Skin of body (tissue), 1 donor: ENCODE measurements at regions not wholly inside any gene's neighbourhood (a gene's known extent, or its start where the extent isn't known, plus 50 kb on each side); places are given as distances from the start of the nearest gene placed in this dataset.

ENCODE experiments used
- DNase-seq: peaks from one replicate; lab custom pipeline; 2025; lab: John Stamatoyannopoulos, UW

DNA sequence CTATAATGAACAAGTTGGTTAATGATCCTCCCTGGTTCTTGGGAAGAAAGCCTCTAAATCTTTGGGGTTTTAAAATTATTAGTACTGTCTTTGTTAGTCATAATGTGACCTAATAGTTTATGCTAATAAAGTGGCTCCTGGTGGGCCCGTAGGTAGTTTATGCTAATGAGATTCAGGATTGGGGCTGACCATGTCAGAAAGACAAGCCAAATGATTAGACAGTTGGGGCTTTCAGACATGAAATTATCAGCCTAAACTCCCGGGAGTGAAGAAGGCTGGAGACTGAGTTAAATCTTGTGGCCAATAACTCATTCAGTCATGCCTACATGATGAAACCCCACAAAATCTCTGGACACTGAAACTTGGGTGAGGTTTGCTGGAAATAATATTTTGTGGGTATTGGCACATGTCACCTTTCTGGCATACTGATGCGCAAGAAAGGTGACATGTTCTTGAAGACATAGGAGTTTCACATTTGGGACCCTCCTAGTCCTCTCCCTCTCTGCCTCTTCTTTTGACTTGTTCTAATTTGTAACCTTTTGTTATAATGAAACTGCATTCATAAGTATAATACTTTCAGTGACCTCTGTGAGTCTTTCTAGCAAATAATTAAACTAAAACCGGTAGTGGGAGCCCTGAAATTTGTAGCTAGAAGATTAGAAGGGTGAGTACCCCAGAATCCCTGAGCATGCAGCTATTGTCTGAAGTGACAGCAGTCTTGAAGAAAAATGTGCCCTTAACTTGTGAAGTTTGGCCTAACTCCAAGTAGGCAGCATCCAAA lies 196.8 kb upstream of the FSTL5 start:
- no peak for DNase-seq

DNA sequence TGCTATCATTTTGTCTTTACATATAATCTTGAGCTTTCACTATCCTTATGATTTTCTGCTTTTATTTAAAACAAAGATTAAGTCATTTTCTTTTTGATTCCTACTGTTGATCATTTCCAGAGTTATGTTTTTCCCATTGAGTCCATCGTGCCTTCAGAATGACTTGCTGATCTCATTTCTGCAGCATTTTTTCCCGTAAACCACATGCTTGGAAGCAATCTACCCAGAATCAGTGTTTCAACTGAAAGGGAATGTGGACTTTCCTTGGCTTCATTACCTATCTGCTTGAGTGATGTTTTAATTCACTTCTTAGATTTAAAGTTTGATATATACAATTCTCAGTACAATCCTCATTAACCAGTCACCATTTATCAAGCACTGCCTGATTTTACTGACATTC lies 192.4 kb upstream of the FSTL5 start:
- peak; percentile 52 for DNase-seq

DNA sequence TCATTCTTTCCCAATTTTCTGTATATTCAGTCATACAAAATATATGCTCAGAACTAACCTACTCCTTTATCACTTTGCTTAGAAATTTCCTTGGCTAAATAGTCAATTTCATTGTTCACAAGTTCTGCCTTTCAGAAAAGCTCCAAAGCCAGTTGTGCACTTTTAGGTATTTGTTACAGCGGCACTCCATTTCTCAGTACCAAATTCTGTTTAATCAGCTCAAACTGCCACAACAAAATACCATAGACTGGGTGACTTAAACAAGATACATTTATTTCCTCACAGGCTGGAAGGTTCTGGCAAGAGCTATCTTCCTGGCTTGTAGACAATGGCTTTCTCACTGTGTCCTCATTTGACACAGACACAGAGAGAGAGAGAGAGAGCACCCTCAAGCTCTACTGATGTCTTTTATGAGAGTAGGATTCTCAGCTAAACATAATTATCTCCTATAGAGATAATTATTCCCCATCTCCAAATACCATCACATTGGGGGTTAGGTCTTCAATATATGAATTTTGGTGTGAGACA lies 188.8 kb upstream of the FSTL5 start:
- DNase-seq, result no peak

DNA sequence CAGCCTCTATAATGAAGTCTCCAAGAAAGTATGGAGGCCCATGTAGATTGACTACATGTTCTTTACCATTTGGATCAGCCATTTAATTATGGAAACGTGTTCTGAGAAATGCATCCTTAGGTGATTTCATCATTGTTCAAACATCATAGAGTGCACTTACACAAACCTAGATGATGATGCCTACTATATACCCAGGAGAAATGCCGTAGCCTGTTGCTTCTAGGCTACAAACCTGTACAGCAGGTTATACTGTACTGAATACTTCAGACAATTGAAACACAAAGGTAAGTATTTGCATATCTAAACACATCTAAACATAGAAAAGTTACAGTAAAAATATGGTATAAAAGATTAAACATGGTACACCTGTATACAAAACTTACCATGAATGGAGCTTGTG lies 186.5 kb upstream of the FSTL5 start:
- DNase-seq, result no peak

DNA sequence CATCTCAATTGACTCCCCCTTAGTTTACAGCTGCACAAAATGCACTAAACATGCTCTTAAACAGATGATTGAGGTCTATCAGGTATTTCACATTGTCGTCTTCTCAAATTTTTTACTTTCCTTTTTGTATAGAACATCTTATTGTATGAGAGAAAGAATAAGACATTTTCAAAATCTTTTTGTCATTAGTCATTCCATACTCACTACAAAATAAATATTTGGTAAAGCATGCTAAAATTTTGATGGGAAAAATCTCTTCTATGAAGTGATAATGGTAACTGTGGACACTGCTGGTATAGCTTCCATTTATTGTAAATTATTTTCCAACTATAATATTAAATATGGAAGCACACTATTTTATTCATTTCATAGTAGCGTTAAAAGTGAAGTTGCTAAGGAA lies 185.6 kb upstream of the FSTL5 start:
- no peak for DNase-seq

DNA sequence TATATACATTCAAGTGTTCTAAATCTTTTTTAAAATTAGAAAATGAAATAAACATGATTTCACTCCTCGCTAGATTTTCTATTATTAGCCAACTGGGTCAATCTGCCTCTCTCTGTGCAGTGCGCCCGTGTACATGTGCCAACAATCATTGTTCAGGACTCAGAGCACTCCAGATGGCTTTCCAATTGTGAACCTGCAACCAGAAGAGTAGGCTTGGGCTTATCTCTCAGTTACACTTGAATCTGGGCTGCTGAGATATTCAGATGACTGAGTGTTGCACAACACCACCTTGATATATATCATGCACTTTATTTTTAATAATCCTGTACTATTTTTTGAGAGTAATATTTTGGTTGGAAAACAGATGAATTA lies 184.0 kb upstream of the FSTL5 start:
- no peak for DNase-seq

DNA sequence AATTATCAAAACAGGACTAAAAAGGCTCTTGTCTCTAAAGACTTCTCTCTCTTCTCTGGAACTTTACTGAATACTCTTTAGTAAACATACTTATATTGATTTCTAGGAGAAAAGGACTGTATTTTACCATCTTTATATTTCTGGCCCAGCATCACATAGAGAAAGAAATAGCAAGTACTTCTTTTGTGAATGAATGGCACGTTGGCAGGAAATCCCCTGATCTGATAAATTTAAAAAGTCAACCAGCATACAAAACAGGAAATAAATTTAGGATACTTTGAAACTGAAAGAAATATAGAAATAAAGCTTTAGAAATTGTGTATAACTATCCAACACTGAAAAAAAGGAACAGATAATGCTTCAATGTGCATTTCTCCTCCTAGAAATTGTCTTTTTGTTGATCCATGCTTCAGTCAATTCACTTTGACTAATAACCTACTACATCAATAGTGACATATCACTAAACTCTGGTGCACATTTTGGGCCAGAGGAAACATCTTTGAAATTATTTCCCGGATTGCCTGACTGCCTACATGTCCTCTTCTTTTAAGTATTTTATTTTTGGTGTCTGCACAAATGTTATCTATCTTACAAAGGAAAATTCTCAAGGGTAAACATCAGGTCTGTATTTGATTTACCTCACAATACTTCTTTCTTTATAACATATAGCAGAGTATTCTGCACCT lies 183.5 kb upstream of the FSTL5 start:
- no peak for DNase-seq

DNA sequence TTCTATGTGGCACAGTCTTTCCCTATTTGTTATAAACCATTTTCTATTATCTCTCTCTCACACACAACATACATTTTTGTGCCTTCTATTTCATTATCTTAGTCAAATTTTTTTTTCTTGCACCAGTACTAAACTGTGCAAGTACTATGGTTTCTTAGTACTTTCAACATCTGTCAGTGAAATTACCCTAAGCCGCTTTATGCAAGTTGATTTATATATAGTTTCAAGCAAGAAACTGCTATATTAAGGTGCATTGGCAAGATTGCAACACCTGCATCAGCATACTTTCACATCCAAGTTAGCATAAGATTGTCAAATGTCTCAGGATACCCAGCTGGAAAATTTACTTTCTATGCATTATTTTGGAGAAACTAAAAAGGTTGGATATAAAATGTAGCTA lies 180.2 kb upstream of the FSTL5 start:
- DNase-seq, result no peak

DNA sequence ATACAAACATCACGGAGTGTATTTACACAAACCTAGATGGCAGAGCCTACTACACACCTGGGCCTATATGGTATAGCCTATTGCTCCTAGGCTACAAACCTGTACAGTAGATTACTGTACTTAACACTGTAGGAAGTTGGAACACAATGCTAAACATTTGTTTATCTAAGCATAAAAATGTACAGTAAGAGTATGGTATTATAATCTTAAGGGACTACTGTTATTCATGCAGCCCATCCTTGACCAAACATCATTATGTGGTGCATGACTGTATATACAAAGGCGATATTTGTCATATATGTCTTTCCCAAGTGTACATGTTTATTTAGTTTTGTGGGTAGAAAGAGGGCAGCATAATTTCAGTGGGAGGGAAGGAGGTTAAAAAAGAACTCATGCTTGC lies 177.7 kb upstream of the FSTL5 start:
- DNase-seq, result no peak

DNA sequence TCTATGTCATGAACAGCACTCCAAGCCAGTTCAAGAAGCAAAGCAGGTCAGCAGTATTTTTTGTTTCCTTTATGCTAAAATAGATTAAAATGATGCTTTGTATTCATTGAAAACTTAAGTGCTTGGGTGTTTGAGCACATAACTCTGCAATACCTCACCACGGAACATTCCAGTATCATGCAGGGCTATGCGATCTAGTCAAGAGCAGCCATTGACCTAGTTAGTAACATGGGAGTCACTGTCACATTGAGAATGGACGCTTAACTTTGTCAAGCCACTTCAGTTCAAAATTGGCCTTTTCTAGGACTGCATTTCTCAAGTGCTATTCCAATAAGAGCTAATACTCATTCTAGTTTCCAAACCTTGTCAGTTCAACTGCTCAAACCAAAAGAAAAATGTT lies 160.1 kb upstream of the FSTL5 start:
- DNase-seq, result no peak

DNA sequence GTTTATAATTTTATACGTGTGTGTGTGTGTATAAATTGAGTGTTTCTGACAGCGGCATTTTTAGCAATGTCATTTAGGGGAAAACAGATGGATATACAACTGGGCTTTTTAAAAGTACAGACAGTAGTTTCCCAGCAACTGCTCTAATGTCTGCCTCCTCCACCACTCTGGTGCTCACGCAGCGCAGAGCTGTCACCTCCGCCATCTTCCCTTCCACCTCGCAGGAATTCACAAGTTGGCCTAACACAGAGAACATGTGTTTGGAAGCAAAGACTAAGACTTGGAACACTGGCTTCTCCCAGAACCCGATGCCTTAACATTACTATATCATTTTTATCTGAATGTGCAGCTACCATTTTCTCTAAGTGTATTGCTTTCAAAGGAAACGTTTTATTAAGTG lies 158.3 kb upstream of the FSTL5 start:
- no peak for DNase-seq

DNA sequence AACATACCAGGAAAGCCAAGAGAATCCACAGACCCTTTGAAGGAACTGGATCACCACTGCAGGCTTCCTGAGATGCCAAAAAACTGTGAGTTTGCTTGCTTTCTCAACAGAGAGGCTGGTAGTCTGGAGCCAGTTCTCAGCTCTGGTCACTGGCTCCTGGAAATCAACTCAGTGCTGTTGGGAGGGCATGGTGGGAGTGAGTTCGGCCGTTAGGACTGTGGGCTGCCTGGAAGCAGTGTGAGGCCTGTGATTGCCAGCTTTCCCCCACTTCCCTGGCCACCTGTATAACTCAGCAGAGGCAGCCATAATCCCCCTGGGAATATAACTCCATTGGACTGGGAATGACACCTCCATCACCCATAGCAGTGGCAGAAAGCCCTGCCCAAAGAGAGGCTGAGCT lies 122.0 kb upstream of the FSTL5 start:
- DNase-seq, result no peak

DNA sequence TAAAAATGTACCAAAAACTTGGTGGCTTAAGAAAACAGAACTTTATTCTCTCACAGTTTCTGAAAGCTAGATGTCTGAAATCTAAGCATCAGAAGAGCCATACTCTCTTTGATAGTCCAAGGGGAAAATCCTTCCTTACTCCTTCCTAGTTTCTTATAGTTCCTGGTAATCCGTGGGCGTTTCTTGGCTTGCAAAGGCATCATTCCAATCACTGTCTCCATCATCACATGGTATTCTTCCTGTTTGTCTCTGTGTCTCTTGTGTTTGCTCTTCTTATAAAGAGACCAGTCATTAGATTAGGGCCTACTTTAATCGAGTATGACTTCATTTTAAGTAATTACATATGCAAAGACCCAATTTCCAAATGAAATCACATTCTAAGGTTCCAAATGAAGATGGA lies 118.9 kb upstream of the FSTL5 start:
- no peak for DNase-seq

DNA sequence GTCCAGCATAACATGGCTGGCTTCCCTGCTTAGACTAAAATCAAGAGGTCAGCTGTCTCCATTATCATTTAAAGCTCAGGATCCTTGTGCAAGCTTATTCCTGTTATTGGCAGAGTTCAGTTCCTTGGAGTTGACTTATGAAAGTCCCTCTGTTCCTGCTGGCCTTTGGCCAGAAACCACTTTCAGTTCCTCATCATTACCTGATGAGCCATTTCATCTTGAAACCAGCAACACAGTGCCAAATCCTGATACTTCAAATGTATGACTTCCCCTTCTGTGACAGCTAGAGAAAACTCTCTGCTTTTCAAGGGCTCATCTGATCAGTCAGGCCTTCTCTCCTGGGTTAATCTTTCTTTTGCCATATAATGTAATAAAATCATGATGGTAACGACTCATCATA lies 110.6 kb upstream of the FSTL5 start:
- no peak for DNase-seq

DNA sequence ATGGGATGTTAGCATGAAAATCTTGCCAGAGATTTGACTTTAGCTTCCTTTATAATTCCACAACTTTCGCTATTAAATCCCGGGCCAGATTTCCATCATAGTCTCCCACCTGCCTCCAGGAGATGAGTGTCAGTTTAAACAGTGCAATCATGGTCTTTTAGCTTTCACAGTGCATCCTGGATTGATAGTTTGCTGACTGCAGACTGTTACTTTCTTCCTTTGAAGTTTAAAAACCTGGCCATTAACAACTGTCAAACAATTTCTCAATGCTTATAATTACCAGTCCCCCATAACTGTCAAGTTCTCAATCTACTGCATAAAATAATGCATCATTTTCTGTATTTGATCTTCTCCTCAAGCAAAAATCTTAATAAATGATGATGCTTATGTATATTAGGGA lies 108.4 kb upstream of the FSTL5 start:
- DNase-seq, result no peak

DNA sequence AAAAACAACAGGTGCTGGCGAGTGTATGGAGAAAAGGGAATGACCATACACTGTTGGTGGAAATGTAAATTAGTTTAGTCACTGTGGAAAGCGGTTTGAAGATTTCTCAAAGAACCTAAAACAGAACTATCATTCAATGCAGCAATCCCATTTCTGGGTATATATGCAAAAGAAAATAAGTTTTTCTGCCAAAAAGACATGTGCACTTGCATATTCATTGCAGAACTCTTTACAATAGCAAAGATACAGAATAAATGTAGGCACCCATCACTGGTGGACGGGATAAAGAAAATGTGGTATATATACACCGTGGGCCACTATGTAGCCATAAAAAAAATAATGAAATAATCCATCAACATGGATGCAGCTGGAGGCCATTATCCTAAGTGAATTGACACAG lies 105.1 kb upstream of the FSTL5 start:
- DNase-seq, result no peak

DNA sequence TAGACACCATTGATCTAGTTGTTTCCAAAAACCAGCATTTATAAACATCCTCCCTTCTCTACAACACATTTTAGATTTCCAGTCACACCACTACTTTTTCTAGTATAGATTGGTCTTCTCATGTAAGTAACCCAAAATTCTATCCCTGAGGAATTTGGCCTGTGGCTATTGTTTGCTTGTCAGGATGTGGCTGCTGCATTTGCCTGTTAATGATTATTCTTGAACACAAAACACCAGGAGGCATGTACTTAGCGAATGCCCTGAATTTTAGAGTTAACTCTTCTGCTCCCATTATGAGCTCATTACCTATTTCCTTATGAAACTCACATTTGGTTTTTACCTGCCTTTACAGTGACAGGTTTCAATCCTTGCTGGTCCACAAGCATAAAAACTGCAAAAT lies 102.0 kb upstream of the FSTL5 start:
- DNase-seq, result no peak

DNA sequence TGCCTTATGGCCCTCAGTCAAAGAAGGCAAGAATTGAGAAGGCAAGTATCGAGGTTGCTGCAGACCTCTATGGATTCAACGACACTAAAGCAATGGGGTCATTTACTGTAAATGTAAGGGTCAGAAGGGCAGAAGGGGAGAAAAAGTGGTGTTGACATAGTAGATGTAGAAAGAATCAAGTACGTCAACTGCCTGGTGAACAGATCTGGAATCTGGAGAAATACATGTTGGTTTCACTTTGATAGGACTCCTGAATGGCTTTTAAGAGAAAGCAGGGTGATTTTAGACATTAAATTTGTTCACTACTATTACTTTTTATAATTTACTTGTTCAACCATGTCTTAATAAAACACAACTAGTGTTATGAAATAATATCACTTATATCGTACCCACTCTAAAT lies 81.3 kb upstream of the FSTL5 start:
- no peak for DNase-seq

DNA sequence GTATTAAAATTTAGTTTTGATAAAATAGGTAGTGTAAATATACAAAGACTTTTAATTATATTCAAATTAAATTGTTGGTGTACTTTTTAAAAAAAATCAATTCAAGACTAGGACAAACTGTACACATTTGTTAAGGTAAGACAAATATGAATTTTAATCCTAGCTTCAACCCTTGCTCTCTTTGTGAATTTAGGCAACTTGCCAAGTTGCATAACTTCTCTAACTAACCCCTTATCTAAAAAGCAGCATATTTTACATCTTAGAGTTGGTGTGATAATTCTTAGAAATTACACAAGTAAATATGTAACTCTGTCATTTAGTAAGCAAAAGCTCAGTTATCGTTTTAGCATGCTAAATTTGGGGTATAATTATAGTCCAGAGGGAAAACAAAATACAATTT lies 78.1 kb upstream of the FSTL5 start:
- no peak for DNase-seq

DNA sequence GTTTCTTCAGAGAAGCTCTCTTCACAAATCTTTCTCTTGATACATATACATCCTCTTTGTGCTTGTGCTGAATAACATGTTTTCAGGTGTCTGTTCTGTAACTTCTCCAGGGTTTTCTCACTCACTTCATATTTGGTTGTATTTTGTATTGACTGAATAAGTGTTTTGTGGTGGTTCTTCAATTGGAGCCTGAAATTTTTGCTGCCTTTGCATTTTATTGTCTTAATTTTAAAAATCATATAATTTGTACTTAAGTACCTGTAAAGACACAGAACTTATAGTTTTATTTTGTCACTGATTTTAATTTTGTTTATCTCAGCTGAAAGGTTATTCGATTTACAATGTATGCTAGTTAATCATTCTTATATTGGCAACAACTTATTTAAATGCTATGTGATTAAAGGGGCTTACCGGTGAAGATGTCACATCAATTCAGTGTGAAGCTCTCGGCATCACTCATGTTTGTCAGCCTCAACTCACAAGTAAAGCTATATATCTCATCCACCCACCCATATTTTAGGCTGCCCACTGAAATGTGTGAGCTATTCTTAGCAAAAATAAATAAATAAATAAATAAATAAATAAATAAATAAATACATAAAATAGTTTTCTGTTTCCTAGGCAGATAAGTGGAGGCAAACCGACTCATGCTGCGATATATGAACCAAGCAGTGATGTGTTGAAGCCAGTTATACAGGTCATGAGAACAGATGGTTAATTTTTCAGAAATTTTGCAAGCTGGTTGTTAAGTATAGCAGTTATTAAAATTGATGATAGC lies 76.4 kb upstream of the FSTL5 start:
- DNase-seq, result no peak

DNA sequence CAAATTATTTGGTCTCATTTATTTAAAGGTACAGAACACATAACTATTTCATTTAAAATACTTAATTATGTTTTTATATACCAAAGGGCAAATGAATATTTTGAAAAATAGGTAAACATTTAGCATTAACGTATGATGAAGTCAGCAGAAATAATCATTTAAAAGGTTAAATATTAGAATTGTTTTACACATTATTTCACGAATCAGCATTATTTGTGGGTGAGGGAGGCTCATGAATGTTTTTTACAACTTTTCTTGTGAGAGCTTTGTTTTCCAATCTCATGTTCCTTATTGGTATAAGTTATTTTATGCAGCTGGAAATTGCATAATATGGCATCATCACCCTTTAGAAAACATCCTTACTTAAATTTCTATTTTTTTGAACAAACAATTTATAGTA lies 73.9 kb upstream of the FSTL5 start:
- DNase-seq, result no peak

DNA sequence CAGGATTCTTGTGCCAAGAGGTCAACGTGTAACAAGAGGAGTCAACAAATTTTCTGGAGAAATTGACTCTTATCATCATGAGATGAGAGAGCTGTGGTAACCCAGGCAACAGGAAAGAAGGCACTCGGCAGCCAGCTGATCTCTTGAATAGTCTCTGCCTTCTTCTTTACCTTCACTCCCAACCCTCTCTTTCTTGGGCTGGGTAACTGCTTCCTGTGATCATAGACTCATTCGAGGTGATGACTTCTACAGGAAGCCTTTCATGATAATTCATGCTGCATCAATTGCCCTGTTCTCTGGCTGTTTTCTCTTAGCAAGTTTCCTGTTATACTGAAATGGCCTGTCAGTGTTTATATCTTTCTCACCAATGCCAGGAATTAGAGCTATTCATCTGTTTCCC lies 70.8 kb upstream of the FSTL5 start:
- no peak for DNase-seq

DNA sequence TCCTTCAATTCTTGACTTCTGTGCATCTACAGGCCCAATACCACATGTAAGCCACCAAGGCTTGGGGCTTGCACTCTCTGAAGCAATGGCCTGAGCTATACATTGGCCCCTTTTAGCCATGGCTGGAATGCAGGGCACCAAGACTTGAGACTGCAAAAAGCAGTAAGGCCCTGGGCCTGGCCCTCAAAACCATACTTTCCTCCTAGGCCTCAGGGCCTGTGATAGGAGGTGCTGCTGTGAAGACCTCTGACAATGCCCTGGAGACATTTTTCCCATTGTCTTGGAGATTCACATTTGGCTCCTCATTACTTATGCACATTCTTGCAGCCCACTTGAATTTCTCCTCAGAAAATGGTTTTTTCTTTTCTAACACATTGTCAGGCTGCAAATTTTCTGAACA lies 68.5 kb upstream of the FSTL5 start:
- no peak for DNase-seq
